Epithelial cell of esophagus (primary cell): ENCODE measurements at regions not wholly inside any gene's neighbourhood (a gene's known extent, or its start where the extent isn't known, plus 50 kb on each side); places are given as distances from the start of the nearest gene placed in this dataset.

Experiments used
- DNase-seq: peaks from one replicate; pipeline ENCODE4 v3.0.0; 2010; ENCODE audit warnings: low read depth
- H3K4me3 ChIP-seq: 2 replicates; pipeline ENCODE4 v1.5.1; 2011; ENCODE audit warnings: mild to moderate bottlenecking, low read length, control low read depth
- CTCF ChIP-seq: IDR thresholded peaks from 2 replicates; pipeline ENCODE4 v1.5.1; 2011; ENCODE audit warnings: low read depth, mild to moderate bottlenecking, low read length, control low read depth, inconsistent platforms; ENCODE audit not compliant: insufficient read depth; ENCODE audit errors: missing control alignments

DNA sequence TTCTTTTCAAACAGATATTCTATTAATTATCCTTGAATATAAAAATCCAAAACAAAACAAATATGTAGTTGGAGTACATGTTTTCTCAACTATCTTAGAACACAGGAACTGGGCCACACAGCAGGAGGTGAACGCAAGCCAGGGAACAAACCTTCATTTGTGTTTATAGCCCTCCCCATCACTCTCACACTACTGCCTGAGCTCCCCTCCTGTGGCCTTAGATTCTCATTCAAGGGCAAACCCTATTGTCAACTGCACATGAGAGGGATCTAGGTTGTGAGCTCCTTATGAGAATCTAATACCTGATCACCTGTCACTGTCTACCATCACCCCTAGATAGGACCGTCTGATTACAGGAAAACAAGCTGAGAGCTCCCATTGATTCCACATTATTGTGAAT lies 427.1 kb upstream of the PRR20A start:
- no peak for TF ChIP-seq CTCF
- H3K4me3 ChIP-seq = no peak overlapping the region
- DNase-seq = no peak

GRCh38 chr13:56718791-56719190 lies 421.9 kb upstream of the PRR20A start:
- TF ChIP-seq CTCF = no peak
- no peak overlapping the region for H3K4me3 ChIP-seq

GRCh38 chr13:56720841-56721240 lies 419.9 kb upstream of the PRR20A start:
- DNase-seq = peak; percentile 96
- TF ChIP-seq CTCF = no peak
- H3K4me3 ChIP-seq = no peak overlapping the region

More at GRCh38 chr13:56718791-56719190, 421.9 kb upstream of the PRR20A start:
- peak; percentile 8 for DNase-seq

- DNase-seq = no peak
Observed at GRCh38 chr13:56735537-56735942, 405.2 kb upstream of the PRR20A start.

DNA sequence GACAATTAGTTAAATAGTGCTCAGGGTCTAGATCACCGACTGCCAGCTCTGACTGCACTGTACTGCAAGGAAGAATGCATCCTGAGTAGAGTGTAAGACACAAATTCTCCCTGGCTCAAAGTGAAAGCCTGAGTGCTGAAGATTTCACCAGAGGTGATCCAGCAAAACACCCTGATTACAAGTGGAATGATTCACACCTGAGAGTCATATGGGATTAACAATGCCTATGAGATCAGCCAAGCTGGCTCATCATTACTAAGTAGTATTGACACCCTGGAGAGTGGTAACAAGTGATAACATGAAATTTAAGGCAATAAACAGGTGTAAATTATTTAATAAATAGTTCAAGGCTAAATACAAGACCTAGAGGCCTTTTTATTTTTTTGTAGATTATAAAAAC lies 403.8 kb upstream of the PRR20A start:
- H3K4me3 ChIP-seq = no peak overlapping the region
- peak; percentile 96 for DNase-seq
- TF ChIP-seq CTCF = no peak

More at GRCh38 chr13:56735537-56735942, 405.2 kb upstream of the PRR20A start:
- TF ChIP-seq CTCF = no peak
- no peak overlapping the region for H3K4me3 ChIP-seq

- no peak for DNase-seq
- no peak overlapping the region for H3K4me3 ChIP-seq
Observed at GRCh38 chr13:56752636-56753035, 388.1 kb upstream of the PRR20A start.

More at GRCh38 chr13:56752636-56753035, 388.1 kb upstream of the PRR20A start:
- no peak for TF ChIP-seq CTCF
